PC-3 (cell line): ENCODE measurements at regions not wholly inside any gene's neighbourhood (a gene's known extent, or its start where the extent isn't known, plus 50 kb on each side); places are given as distances from the start of the nearest gene placed in this dataset.

ENCODE experiments used
- ATAC-seq: fragments of 200-7000 bp; cut with Tn5 transposase; 2 replicates; pipeline ENCODE4 v1.9.1; 2020; ENCODE audit warnings: mild to moderate bottlenecking, moderate library complexity
- BruUV-seq: library from RNA; stranded (reverse); fragments of 400-500 nt; replicated peaks from 2 replicates; lab custom pipeline; 2021; lab: Mats Ljungman, UMichigan
- CTCF ChIA-PET: fragments of 300-600 bp; sonication (Branson Sonifier 250); formaldehyde crosslinking; loops from one replicate; lab custom pipeline; 2022; ENCODE audit warnings: antibody characterized with exemption; lab: Charles Lee
- POLR2A ChIA-PET: fragments of 300-600 bp; sonication (Branson Sonifier 250); formaldehyde crosslinking; loops from one replicate; lab custom pipeline; 2022; ENCODE audit warnings: antibody characterized with exemption; ENCODE audit not compliant: unreplicated experiment; lab: Charles Lee
- DNase-seq: peaks from one replicate; pipeline ENCODE4 v3.0.0-alpha.2; 2015
- H2AFZ ChIP-seq: fragments of 300-600 bp; sonication (generic); 2 replicates; pipeline ENCODE4 v1.6.0; 2016; ENCODE audit warnings: antibody characterized with exemption, low read length
- H3F3A ChIP-seq: fragments of 300-600 bp; sonication (generic); one replicate; pipeline ENCODE4 v1.6.0; 2017; ENCODE audit warnings: antibody characterized with exemption, low read length, control low read depth, mild to moderate bottlenecking; ENCODE audit not compliant: unreplicated experiment
- H3K27ac ChIP-seq: fragments of 300-600 bp; sonication (generic); 2 replicates; pipeline ENCODE4 v1.5.1; 2016; ENCODE audit warnings: mild to moderate bottlenecking, low read length
- H3K27me3 ChIP-seq: fragments of 300-600 bp; sonication (generic); 2 replicates; pipeline ENCODE4 v1.6.1; 2016; ENCODE audit warnings: low read length, mixed read lengths
- H3K36me3 ChIP-seq: fragments of 300-600 bp; sonication (generic); 2 replicates; pipeline ENCODE4 v1.6.1; 2016; ENCODE audit warnings: low read depth, mixed run types, low read length, mixed read lengths
- H3K4me1 ChIP-seq: fragments of 300-600 bp; sonication (generic); 2 replicates; pipeline ENCODE4 v1.5.1; 2016; ENCODE audit warnings: low read length; ENCODE audit not compliant: insufficient read depth
- H3K4me2 ChIP-seq: fragments of 300-600 bp; sonication (generic); 2 replicates; pipeline ENCODE4 v1.6.0; 2016; ENCODE audit warnings: low read length
- H3K4me3 ChIP-seq: fragments of 300-600 bp; sonication (generic); 2 replicates; pipeline ENCODE4 v1.5.1; 2016; ENCODE audit warnings: mild to moderate bottlenecking, low read length, mixed read lengths
- H3K79me2 ChIP-seq: fragments of 300-600 bp; sonication (generic); 2 replicates; pipeline ENCODE4 v1.6.1; 2017; ENCODE audit warnings: low read length, mixed read lengths
- H3K9ac ChIP-seq: fragments of 300-600 bp; sonication (generic); 2 replicates; pipeline ENCODE4 v1.6.0; 2016; ENCODE audit warnings: mild to moderate bottlenecking, low read length
- H3K9me2 ChIP-seq: fragments of 300-600 bp; sonication (generic); replicated peaks from 2 replicates; pipeline ENCODE4 v1.6.1; 2016; ENCODE audit warnings: mixed run types, low read length, mixed read lengths
- H3K9me3 ChIP-seq: fragments of 300-600 bp; sonication (generic); 2 replicates; pipeline ENCODE4 v1.6.1; 2016; ENCODE audit warnings: low read length, mixed read lengths
- H4K20me1 ChIP-seq: fragments of 300-600 bp; sonication (generic); 2 replicates; pipeline ENCODE4 v1.6.1; 2016; ENCODE audit warnings: low read length, mixed read lengths
- EZH2 ChIP-seq: fragments of 300-600 bp; sonication (generic); IDR thresholded peaks from one replicate; pipeline ENCODE4 v1.6.1; 2017; ENCODE audit warnings: antibody characterized with exemption, mild to moderate bottlenecking, low read length; ENCODE audit not compliant: unreplicated experiment
- EZH2phosphoT487 ChIP-seq: fragments of 300-600 bp; sonication (generic); IDR thresholded peaks from 2 replicates; pipeline ENCODE4 v1.6.1; 2018; ENCODE audit warnings: mild to moderate bottlenecking, antibody characterized with exemption, low read length, borderline replicate concordance
- intact Hi-C: fragments of 100-400 bp; cut with micrococcal nuclease; formaldehyde crosslinking; loops from 2 replicates; pipeline ENCODE4 v1.9.0; 2023
- TF ChIP-seq, protein P1 (sequence below): fragments of 300-600 bp; sonication (generic); conservative IDR thresholded peaks from 2 replicates; pipeline ENCODE4 v1.5.1; 2017; ENCODE audit warnings: antibody characterized with exemption, low read depth, mild to moderate bottlenecking, low read length

DNA sequence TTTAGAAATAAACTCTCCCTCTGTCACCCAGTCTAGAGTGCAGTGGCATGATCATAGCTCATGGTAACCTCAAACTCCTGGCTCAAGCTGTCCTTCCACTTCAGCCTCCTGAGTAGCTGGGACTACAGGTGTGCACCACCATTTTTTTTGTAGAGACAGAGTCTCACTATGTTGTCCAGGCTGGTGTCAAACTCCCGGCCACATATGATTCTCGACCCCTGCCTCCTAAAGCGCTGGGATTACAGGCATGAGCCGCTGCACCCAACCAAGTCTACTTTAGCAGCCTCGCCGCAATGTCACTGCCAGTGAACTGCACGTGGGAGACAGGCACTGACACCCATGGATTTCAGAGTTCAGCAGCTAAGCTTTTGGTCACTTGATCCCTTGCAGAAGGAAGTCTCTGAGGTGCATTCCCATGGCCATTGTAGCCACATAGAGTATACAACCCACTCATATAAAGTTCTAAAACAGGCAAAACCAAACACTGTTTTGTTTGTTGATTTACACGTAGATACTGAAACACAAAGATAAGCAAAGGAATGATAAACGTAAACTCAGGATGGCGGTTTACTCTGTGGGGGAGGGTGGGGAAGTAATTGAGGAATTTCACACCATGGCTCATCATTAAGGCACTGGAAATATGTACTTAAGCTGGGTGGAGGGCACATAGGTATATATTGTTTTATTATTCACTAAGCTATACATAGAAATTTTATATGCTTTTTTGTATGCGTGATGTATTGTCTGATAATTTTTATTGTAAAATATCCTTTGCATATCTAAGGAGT, 115.0 kb downstream of the MEX3B start:
- Histone ChIP-seq H2AFZ (no peak overlapping the region), H3K27me3 (0 out of 2 replicates have a peak, but pooled peaks cover 7% of the 10 kb centered on the region), H3K79me2 (no peaks in the 10 kb centered on the region), H3K4me1 (peaks cover 5% of the 10 kb centered on the region), H3K4me3 (no peak overlapping the region), H3K27ac (no peak overlapping the region), H3K9ac (no peak overlapping the region), H4K20me1 (no peaks in the 10 kb centered on the region), H3K9me2 (no peaks in the 10 kb centered on the region; the same call in 1 of the 2 replicates), H3K36me3 (no peaks in the 10 kb centered on the region), H3K9me3 (no peaks in the 10 kb centered on the region), H3F3A (no peaks in the 10 kb centered on the region), H3K4me2 (no peak overlapping the region)
- TF ChIP-seq, protein P1, sequence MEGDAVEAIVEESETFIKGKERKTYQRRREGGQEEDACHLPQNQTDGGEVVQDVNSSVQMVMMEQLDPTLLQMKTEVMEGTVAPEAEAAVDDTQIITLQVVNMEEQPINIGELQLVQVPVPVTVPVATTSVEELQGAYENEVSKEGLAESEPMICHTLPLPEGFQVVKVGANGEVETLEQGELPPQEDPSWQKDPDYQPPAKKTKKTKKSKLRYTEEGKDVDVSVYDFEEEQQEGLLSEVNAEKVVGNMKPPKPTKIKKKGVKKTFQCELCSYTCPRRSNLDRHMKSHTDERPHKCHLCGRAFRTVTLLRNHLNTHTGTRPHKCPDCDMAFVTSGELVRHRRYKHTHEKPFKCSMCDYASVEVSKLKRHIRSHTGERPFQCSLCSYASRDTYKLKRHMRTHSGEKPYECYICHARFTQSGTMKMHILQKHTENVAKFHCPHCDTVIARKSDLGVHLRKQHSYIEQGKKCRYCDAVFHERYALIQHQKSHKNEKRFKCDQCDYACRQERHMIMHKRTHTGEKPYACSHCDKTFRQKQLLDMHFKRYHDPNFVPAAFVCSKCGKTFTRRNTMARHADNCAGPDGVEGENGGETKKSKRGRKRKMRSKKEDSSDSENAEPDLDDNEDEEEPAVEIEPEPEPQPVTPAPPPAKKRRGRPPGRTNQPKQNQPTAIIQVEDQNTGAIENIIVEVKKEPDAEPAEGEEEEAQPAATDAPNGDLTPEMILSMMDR = no peak
- TF ChIP-seq EZH2 = no peak
- no peak for TF ChIP-seq EZH2phosphoT487
- intact Hi-C loops = no loop called here
- DNase-seq (no peak), ATAC-seq (no peak)
- POLR2A ChIA-PET = no interaction called here
- no TSS peak for BruUV-seq
- CTCF ChIA-PET = interaction anchor here (0.5 kb wide), 1 partner anchor 18 kb away, joined by 5 read pairs; no protein-coding TSS in a partner anchor

DNA sequence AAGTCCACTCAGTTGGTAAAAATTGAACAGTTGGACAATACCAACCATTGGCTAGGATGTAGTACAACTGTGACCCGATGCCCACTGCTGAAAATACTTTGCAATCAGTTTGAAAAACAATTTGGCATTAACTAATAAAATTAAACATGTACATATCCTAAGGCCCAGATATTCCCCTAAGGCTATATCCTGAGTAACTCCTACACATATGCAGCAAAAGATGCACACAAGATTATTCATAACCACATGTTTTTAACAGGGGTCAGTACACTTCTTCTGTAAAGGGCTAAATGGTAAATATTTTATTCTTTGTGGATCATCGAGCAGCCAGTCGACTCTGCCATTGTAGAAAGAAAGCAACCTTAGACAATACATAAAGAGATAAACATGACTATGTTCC, 116.3 kb downstream of the MEX3B start:
- no peaks in the 10 kb centered on the region for H3K9me3 ChIP-seq
- no peaks in the 10 kb centered on the region for H3K36me3 ChIP-seq
- CTCF ChIA-PET = no interaction called here
- no peaks in the 10 kb centered on the region; the same call in 1 of the 2 replicates for H3K9me2 ChIP-seq
- H3K79me2 ChIP-seq = no peaks in the 10 kb centered on the region
- no peak for TF ChIP-seq EZH2
- no peak for TF ChIP-seq EZH2phosphoT487
- TF ChIP-seq, protein P1 = no peak
- no peaks in the 10 kb centered on the region for H3F3A ChIP-seq
- no peak overlapping the region for H3K9ac ChIP-seq
- H3K4me1 ChIP-seq = peaks cover 5% of the 10 kb centered on the region
- intact Hi-C loops = no loop called here
- BruUV-seq = no TSS peak
- H3K4me3 ChIP-seq = no peak overlapping the region
- H3K27me3 ChIP-seq = 0 out of 2 replicates have a peak, but pooled peaks cover 7% of the 10 kb centered on the region
- H3K4me2 ChIP-seq = no peak overlapping the region
- no peak for ATAC-seq
- DNase-seq = peak; percentile 24
- no peaks in the 10 kb centered on the region for H4K20me1 ChIP-seq
- H3K27ac ChIP-seq = no peak overlapping the region
- POLR2A ChIA-PET = no interaction called here
- no peak overlapping the region for H2AFZ ChIP-seq

- H3F3A ChIP-seq = no peaks in the 10 kb centered on the region
- no peak overlapping the region for H3K9ac ChIP-seq
- DNase-seq (no peak), ATAC-seq (no peak)
- H3K27ac ChIP-seq = no peak overlapping the region
- intact Hi-C loops = no loop called here
- CTCF ChIA-PET = no interaction called here
- POLR2A ChIA-PET = no interaction called here
- no peak for TF ChIP-seq EZH2
- TF ChIP-seq, protein P1 = no peak
- no peak for TF ChIP-seq EZH2phosphoT487
- H3K27me3 ChIP-seq = 0 out of 2 replicates have a peak, but pooled peaks cover 7% of the 10 kb centered on the region
- no peaks in the 10 kb centered on the region; the same call in 1 of the 2 replicates for H3K9me2 ChIP-seq
- no peak overlapping the region for H3K4me2 ChIP-seq
- H4K20me1 ChIP-seq = no peaks in the 10 kb centered on the region
- no peaks in the 10 kb centered on the region for H3K36me3 ChIP-seq
- no peaks in the 10 kb centered on the region for H3K9me3 ChIP-seq
- H3K4me1 ChIP-seq = peaks cover 5% of the 10 kb centered on the region
- H2AFZ ChIP-seq = no peak overlapping the region
- H3K79me2 ChIP-seq = no peaks in the 10 kb centered on the region
- no peak overlapping the region for H3K4me3 ChIP-seq
- no TSS peak for BruUV-seq
Observed at GRCh38 chr15:81926981-81927380, 118.8 kb downstream of the MEX3B start.
